ENCODE measurements at regions not wholly inside any gene's neighbourhood (a gene's known extent, or its start where the extent isn't known, plus 50 kb on each side); places are given as distances from the start of the nearest gene placed in this dataset.

- TF ChIP-seq, protein P1, sequence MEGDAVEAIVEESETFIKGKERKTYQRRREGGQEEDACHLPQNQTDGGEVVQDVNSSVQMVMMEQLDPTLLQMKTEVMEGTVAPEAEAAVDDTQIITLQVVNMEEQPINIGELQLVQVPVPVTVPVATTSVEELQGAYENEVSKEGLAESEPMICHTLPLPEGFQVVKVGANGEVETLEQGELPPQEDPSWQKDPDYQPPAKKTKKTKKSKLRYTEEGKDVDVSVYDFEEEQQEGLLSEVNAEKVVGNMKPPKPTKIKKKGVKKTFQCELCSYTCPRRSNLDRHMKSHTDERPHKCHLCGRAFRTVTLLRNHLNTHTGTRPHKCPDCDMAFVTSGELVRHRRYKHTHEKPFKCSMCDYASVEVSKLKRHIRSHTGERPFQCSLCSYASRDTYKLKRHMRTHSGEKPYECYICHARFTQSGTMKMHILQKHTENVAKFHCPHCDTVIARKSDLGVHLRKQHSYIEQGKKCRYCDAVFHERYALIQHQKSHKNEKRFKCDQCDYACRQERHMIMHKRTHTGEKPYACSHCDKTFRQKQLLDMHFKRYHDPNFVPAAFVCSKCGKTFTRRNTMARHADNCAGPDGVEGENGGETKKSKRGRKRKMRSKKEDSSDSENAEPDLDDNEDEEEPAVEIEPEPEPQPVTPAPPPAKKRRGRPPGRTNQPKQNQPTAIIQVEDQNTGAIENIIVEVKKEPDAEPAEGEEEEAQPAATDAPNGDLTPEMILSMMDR (IDR thresholded peaks at IDR 0.05; ENCODE audit: insufficient read depth, low read length), result no peak
- TF ChIP-seq POLR2AphosphoS5 (IDR thresholded peaks at IDR 0.05; ENCODE audit: low read depth), result no peak
Measured at GRCh38 chr17:71029246-71029645, 859.9 kb downstream of the KCNJ2 start.

Data from HL-60 (cell line).